IMR-90 (cell line): ENCODE measurements at regions not wholly inside any gene's neighbourhood (a gene's known extent, or its start where the extent isn't known, plus 50 kb on each side); places are given as distances from the start of the nearest gene placed in this dataset.

Experiments
- ATAC-seq: fragments of 200-7000 bp; cut with Tn5 transposase; 2 replicates; pipeline ENCODE4 v1.9.1; 2020; ENCODE audit warnings: low read depth, mild to moderate bottlenecking, moderate library complexity
- BruUV-seq: library from RNA; stranded (reverse); fragments of 400-500 nt; replicated peaks from 2 replicates; lab custom pipeline; 2021; lab: Mats Ljungman, UMichigan
- CTCF ChIA-PET: fragments of 300-600 bp; formaldehyde crosslinking; extraction: SDS; loops from one replicate; lab custom pipeline; 2021; ENCODE audit warnings: antibody characterized with exemption; lab: Yijun Ruan, JAX
- POLR2A ChIA-PET: fragments of 300-600 bp; sonication (Branson Sonifier 250); formaldehyde crosslinking; loops from one replicate; lab custom pipeline; 2022; ENCODE audit warnings: antibody characterized with exemption; ENCODE audit not compliant: unreplicated experiment; lab: Charles Lee
- DNase-seq: peaks from one replicate; pipeline ENCODE4 v3.0.0; 2013
- H2AFZ ChIP-seq: replicated peaks from 2 replicates; pipeline ENCODE3; 2013; ENCODE audit warnings: low read length, mild to moderate bottlenecking; ENCODE audit not compliant: poor library complexity
- H2AK5ac ChIP-seq: 2 replicates; pipeline ENCODE4 v1.6.1; 2013; ENCODE audit warnings: low read depth, low read length, inconsistent platforms
- H2AK9ac ChIP-seq: replicated peaks from 2 replicates; pipeline ENCODE3; 2013; ENCODE audit warnings: mild to moderate bottlenecking, low read depth, low read length, moderate library complexity; ENCODE audit not compliant: poor library complexity
- H2BK120ac ChIP-seq: 2 replicates; pipeline ENCODE4 v1.6.1; 2013; ENCODE audit warnings: low read depth, low read length, inconsistent platforms
- H2BK15ac ChIP-seq: 3 replicates; pipeline ENCODE4 v1.6.1; 2013; ENCODE audit warnings: low read depth, low read length, inconsistent platforms
- H2BK20ac ChIP-seq: 2 replicates; pipeline ENCODE4 v1.6.1; 2013; ENCODE audit warnings: low read depth, mild to moderate bottlenecking, inconsistent platforms, low read length, moderate library complexity
- H2BK5ac ChIP-seq: 2 replicates; pipeline ENCODE4 v1.6.1; 2013; ENCODE audit warnings: mild to moderate bottlenecking, low read depth, low read length, inconsistent platforms; ENCODE audit not compliant: poor library complexity, severe bottlenecking
- H3K14ac ChIP-seq: replicated peaks from 2 replicates; pipeline ENCODE4 v1.6.1; 2013; ENCODE audit warnings: low read depth, low read length, inconsistent platforms
- H3K18ac ChIP-seq: 2 replicates; pipeline ENCODE4 v1.6.1; 2013; ENCODE audit warnings: low read depth, low read length, control low read depth
- H3K23ac ChIP-seq: 2 replicates; pipeline ENCODE4 v1.6.1; 2013; ENCODE audit warnings: low read depth, low read length, inconsistent platforms
- H3K27ac ChIP-seq: 2 replicates; pipeline ENCODE4 v1.5.1; 2013; ENCODE audit warnings: mild to moderate bottlenecking, control low read depth, low read length; ENCODE audit not compliant: insufficient read depth
- H3K27me3 ChIP-seq: 2 replicates; pipeline ENCODE4 v1.6.1; 2013; ENCODE audit warnings: low read length; ENCODE audit not compliant: control insufficient read depth, insufficient read depth
- H3K36me3 ChIP-seq: 2 replicates; pipeline ENCODE4 v1.6.1; 2013; ENCODE audit warnings: low read length, mixed read lengths; ENCODE audit not compliant: control insufficient read depth, insufficient read depth
- H3K4ac ChIP-seq: 2 replicates; pipeline ENCODE4 v1.6.1; 2013; ENCODE audit warnings: low read depth, low read length, inconsistent platforms
- H3K4me1 ChIP-seq: 2 replicates; pipeline ENCODE4 v1.6.1; 2013; ENCODE audit warnings: low read length, mixed read lengths; ENCODE audit not compliant: control insufficient read depth, insufficient read depth
- H3K4me2 ChIP-seq: 2 replicates; pipeline ENCODE4 v1.6.1; 2013; ENCODE audit warnings: low read depth, mild to moderate bottlenecking, control low read depth, low read length, moderate library complexity
- H3K4me3 ChIP-seq: 2 replicates; pipeline ENCODE4 v1.5.1; 2013; ENCODE audit warnings: low read depth, mild to moderate bottlenecking, control low read depth, low read length, moderate library complexity; ENCODE audit not compliant: insufficient read depth
- H3K56ac ChIP-seq: 2 replicates; pipeline ENCODE4 v1.6.1; 2013; ENCODE audit warnings: low read length, inconsistent platforms; ENCODE audit not compliant: insufficient read depth; ENCODE audit errors: extremely low read depth
- H3K79me1 ChIP-seq, 2 experiments: 2 replicates each; pipeline ENCODE4 v1.6.1; 2013; ENCODE audit warnings: low read length in 2 of 2, inconsistent platforms in 1 of 2, low read depth in 1 of 2
- H3K9ac ChIP-seq: 2 replicates; pipeline ENCODE4 v1.6.1; 2013; ENCODE audit warnings: low read depth, low read length, control low read depth
- H3K9me1 ChIP-seq: 2 replicates; pipeline ENCODE4 v1.6.1; 2013; ENCODE audit warnings: low read length, inconsistent platforms; ENCODE audit not compliant: insufficient read depth
- H3K9me3 ChIP-seq: 2 replicates; pipeline ENCODE4 v1.6.1; 2013; ENCODE audit warnings: low read length; ENCODE audit not compliant: control insufficient read depth, insufficient read depth
- H4K20me1 ChIP-seq: 2 replicates; pipeline ENCODE4 v1.6.1; 2013; ENCODE audit warnings: low read length, inconsistent platforms; ENCODE audit not compliant: insufficient read depth
- H4K5ac ChIP-seq: 2 replicates; pipeline ENCODE4 v1.6.1; 2013; ENCODE audit warnings: mild to moderate bottlenecking, low read depth, low read length, control low read depth
- H4K8ac ChIP-seq, 2 experiments: 2 replicates each; pipeline ENCODE4 v1.6.1; 2013; ENCODE audit warnings: low read depth in 2 of 2, low read length in 2 of 2, control low read depth in 1 of 2, inconsistent platforms in 1 of 2
- H4K91ac ChIP-seq: 2 replicates; pipeline ENCODE4 v1.6.1; 2013; ENCODE audit warnings: low read depth, low read length, inconsistent platforms; ENCODE audit not compliant: insufficient read depth
- BHLHE40 ChIP-seq: fragments of 150-350 bp; IDR thresholded peaks from 2 replicates; pipeline ENCODE4 v1.6.1; 2016; ENCODE audit warnings: mild to moderate bottlenecking, low read depth, low read length
- CEBPB ChIP-seq: IDR thresholded peaks from 2 replicates; pipeline ENCODE4 v1.6.1; 2012; ENCODE audit warnings: low read depth, low read length, improper control_type of control experiment
- CHD1 ChIP-seq: IDR thresholded peaks from 2 replicates; pipeline ENCODE4 v1.6.1; 2012; ENCODE audit warnings: low read depth, low read length, improper control_type of control experiment
- FOS ChIP-seq: fragments of 150-350 bp; IDR thresholded peaks from 2 replicates; pipeline ENCODE4 v1.6.1; 2016; ENCODE audit warnings: low read depth, low read length
- MAFK ChIP-seq: IDR thresholded peaks from 2 replicates; pipeline ENCODE4 v1.6.1; 2012; ENCODE audit warnings: low read depth, low read length, improper control_type of control experiment
- MAZ ChIP-seq: IDR thresholded peaks from 2 replicates; pipeline ENCODE4 v1.6.1; 2012; ENCODE audit warnings: low read depth, mild to moderate bottlenecking, low read length, improper control_type of control experiment, moderate library complexity, borderline replicate concordance
- MXI1 ChIP-seq: IDR thresholded peaks from 2 replicates; pipeline ENCODE4 v1.6.1; 2012; ENCODE audit warnings: low read depth, mild to moderate bottlenecking, low read length, moderate library complexity, borderline replicate concordance
- NFE2L2 ChIP-seq: fragments of 150-350 bp; IDR thresholded peaks from 2 replicates; pipeline ENCODE4 v1.6.1; 2016; ENCODE audit warnings: low read depth, mild to moderate bottlenecking, low read length
- POLR2A ChIP-seq: IDR thresholded peaks from 2 replicates; pipeline ENCODE4 v1.6.1; 2012; ENCODE audit warnings: mild to moderate bottlenecking, low read depth, low read length
- RAD21 ChIP-seq: IDR thresholded peaks from 2 replicates; pipeline ENCODE4 v1.6.1; 2012; ENCODE audit warnings: low read length, improper control_type of control experiment
- RCOR1 ChIP-seq: IDR thresholded peaks from 2 replicates; pipeline ENCODE4 v1.6.1; 2012; ENCODE audit warnings: mild to moderate bottlenecking, low read length, improper control_type of control experiment; ENCODE audit not compliant: insufficient replicate concordance
- RFX5 ChIP-seq: IDR thresholded peaks from 2 replicates; pipeline ENCODE4 v1.8.0; 2012; ENCODE audit warnings: low read depth, mild to moderate bottlenecking, low read length, moderate library complexity
- SMC3 ChIP-seq: fragments of 150-350 bp; IDR thresholded peaks from 2 replicates; pipeline ENCODE4 v1.6.1; 2016; ENCODE audit warnings: low read depth, mild to moderate bottlenecking, antibody characterized with exemption, low read length, moderate library complexity
- WGBS, 2 experiments: methylation state at CpG; one replicate each; pipeline versions ENCODE4 v1.1.5 to v1.1.7; 2013; ENCODE audit warnings: missing lambda C conversion rate in 2 of 2; ENCODE audit not compliant: insufficient read length in 1 of 2; ENCODE audit errors: extremely low coverage in 2 of 2; 5-methylcytosine and 5-hydroxymethylcytosine counted together
- dilution Hi-C: fragments of 300-500 bp; cut with HindIII; formaldehyde crosslinking; loops from one replicate; pipeline ENCODE4 v1.14.3; 2018; ENCODE audit warnings: low sequenced_read_pairs; ENCODE audit not compliant: unreplicated experiment
- in situ Hi-C: fragments of 300-500 bp; cut with MboI; formaldehyde crosslinking; loops from 3 replicates; pipeline ENCODE4 v1.14.3; 2019; ENCODE audit warnings: low sequenced_read_pairs, inconsistent platforms, mixed read lengths
- intact Hi-C: fragments of 100-400 bp; cut with micrococcal nuclease; formaldehyde crosslinking; loops from 2 replicates; pipeline ENCODE4 v1.10.0; 2022
- TF ChIP-seq, protein P1 (sequence below): fragments of 150-350 bp; IDR thresholded peaks from 2 replicates; pipeline ENCODE4 v1.6.1; 2016; ENCODE audit warnings: low read depth, mild to moderate bottlenecking, low read length, moderate library complexity, borderline replicate concordance
- TF ChIP-seq, protein P2 (sequence below): conservative IDR thresholded peaks from 2 replicates; pipeline ENCODE4 v1.5.1; 2012; ENCODE audit warnings: mild to moderate bottlenecking, low read depth, low read length, improper control_type of control experiment
- TF ChIP-seq, protein P3 (sequence below): fragments of 150-350 bp; IDR thresholded peaks from 2 replicates; pipeline ENCODE4 v1.6.1; 2017; ENCODE audit warnings: mild to moderate bottlenecking, antibody characterized with exemption, low read length, low read depth

DNA sequence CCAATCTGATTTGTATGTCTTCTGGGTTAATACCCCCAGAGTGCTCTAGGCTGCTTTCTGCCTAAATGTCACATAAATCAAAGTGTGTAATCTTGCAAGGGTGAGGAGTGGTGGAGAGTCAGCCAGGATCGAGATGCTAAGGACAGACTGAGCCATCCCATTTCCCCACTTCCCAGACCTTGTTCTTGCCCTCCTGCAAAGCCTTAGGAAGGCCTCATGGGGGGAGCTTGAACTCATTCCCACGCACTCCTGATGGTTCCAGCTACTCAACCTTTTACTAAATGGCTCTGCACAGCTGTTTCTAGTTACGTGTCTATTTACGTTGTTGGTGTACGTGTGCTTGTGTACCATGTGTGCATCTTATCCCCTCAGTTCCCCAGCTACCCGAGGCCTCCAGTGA is 423.6 kb upstream of the TNP1 start:
- Histone ChIP-seq H3K9me3 (no peaks in the 10 kb centered on the region), H4K8ac (peak overlapping the region; percentile 76 to 93), H3K79me1 (peaks cover 27 to 29% of the 10 kb centered on the region in 2 experiments; a peak in 3 of 4 replicates), H2AFZ (no peak overlapping the region), H3K4me2 (no peak overlapping the region), H4K91ac (peak overlapping the region; percentile 96), H3K4me1 (peaks cover 27% of the 10 kb centered on the region), H2AK9ac (peak overlapping the region; percentile 20), H3K9ac (no peak overlapping the region), H3K23ac (peak overlapping the region; percentile 71; the same call in 1 of the 2 replicates), H2BK120ac (peak overlapping the region; percentile 92), H3K18ac (peak overlapping the region; percentile 94), H4K20me1 (no peaks in the 10 kb centered on the region), H2BK5ac (peak overlapping the region; percentile 75), H3K4me3 (no peak overlapping the region), H3K9me1 (peaks cover 22% of the 10 kb centered on the region), H3K27ac (peak overlapping the region; percentile 69; the same call in 1 of the 2 replicates), H2BK20ac (peak overlapping the region; percentile 97), H3K14ac (peak overlapping the region; percentile 88), H3K56ac (0 out of 2 replicates have a peak overlapping the region, but pooled peaks have one; percentile 25), H3K36me3 (peaks cover 1% of the 10 kb centered on the region; the same call in 1 of the 2 replicates), H2AK5ac (peak overlapping the region; percentile 96), H4K5ac (peak overlapping the region; percentile 93), H3K4ac (peak overlapping the region; percentile 95), H2BK15ac (peak overlapping the region; percentile 94), H3K27me3 (no peaks in the 10 kb centered on the region)
- no TSS peak for BruUV-seq
- in situ Hi-C loops (loop anchor here (10.0 kb wide), 2 partner anchors 221 to 589 kb away; partner anchors contain the start of gene IGFBP5), intact Hi-C loops (no loop called here), dilution Hi-C loops (no loop called here)
- CTCF ChIA-PET = no interaction called here
- 60% methylated on average over 1 of the region's 6 CpGs; no CpG with 5 or more reads in 1 of the 2 experiments for WGBS, 2 experiments
- TF ChIP-seq, protein P1, sequence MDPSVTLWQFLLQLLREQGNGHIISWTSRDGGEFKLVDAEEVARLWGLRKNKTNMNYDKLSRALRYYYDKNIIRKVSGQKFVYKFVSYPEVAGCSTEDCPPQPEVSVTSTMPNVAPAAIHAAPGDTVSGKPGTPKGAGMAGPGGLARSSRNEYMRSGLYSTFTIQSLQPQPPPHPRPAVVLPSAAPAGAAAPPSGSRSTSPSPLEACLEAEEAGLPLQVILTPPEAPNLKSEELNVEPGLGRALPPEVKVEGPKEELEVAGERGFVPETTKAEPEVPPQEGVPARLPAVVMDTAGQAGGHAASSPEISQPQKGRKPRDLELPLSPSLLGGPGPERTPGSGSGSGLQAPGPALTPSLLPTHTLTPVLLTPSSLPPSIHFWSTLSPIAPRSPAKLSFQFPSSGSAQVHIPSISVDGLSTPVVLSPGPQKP = no peak
- TF ChIP-seq MXI1 (no peak), RAD21 (no peak), FOS (no peak), MAFK (no peak), RCOR1 (no peak), CEBPB (no peak), BHLHE40 (no peak), CHD1 (no peak), MAZ (no peak), POLR2A (no peak), SMC3 (no peak), NFE2L2 (no peak), RFX5 (no peak)
- TF ChIP-seq, protein P2, sequence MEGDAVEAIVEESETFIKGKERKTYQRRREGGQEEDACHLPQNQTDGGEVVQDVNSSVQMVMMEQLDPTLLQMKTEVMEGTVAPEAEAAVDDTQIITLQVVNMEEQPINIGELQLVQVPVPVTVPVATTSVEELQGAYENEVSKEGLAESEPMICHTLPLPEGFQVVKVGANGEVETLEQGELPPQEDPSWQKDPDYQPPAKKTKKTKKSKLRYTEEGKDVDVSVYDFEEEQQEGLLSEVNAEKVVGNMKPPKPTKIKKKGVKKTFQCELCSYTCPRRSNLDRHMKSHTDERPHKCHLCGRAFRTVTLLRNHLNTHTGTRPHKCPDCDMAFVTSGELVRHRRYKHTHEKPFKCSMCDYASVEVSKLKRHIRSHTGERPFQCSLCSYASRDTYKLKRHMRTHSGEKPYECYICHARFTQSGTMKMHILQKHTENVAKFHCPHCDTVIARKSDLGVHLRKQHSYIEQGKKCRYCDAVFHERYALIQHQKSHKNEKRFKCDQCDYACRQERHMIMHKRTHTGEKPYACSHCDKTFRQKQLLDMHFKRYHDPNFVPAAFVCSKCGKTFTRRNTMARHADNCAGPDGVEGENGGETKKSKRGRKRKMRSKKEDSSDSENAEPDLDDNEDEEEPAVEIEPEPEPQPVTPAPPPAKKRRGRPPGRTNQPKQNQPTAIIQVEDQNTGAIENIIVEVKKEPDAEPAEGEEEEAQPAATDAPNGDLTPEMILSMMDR = no peak
- TF ChIP-seq, protein P3, sequence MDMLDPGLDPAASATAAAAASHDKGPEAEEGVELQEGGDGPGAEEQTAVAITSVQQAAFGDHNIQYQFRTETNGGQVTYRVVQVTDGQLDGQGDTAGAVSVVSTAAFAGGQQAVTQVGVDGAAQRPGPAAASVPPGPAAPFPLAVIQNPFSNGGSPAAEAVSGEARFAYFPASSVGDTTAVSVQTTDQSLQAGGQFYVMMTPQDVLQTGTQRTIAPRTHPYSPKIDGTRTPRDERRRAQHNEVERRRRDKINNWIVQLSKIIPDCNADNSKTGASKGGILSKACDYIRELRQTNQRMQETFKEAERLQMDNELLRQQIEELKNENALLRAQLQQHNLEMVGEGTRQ = no peak
- POLR2A ChIA-PET = no interaction called here
- DNase-seq (peak; percentile 20), ATAC-seq (no peak)
